ENCODE measurements at regions not wholly inside any gene's neighbourhood (a gene's known extent, or its start where the extent isn't known, plus 50 kb on each side); places are given as distances from the start of the nearest gene placed in this dataset.

DNA sequence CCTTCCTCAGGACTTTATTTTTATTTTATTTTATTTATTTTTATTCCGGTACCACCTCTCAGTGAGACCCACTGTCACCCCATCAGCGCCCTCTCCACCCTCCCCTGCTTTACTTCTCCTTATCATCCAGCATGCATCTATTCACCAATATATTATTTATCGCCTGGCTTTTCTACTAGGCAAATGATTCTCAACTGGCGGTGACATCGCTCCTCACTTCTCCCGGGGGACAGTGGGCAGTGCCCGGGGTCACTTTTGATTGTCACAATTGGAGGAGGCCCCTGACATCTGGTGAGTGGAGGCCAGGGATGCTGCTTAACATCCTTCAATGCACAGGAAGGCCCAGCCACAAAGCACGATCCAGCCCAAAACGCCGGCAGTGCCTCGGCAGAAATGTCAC is 138.7 kb downstream of the ETS2 start:
- no peak for TF ChIP-seq POLR2A (IDR thresholded peaks at IDR 0.05)
- TF ChIP-seq, protein P1, sequence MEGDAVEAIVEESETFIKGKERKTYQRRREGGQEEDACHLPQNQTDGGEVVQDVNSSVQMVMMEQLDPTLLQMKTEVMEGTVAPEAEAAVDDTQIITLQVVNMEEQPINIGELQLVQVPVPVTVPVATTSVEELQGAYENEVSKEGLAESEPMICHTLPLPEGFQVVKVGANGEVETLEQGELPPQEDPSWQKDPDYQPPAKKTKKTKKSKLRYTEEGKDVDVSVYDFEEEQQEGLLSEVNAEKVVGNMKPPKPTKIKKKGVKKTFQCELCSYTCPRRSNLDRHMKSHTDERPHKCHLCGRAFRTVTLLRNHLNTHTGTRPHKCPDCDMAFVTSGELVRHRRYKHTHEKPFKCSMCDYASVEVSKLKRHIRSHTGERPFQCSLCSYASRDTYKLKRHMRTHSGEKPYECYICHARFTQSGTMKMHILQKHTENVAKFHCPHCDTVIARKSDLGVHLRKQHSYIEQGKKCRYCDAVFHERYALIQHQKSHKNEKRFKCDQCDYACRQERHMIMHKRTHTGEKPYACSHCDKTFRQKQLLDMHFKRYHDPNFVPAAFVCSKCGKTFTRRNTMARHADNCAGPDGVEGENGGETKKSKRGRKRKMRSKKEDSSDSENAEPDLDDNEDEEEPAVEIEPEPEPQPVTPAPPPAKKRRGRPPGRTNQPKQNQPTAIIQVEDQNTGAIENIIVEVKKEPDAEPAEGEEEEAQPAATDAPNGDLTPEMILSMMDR (IDR thresholded peaks at IDR 0.05), result no peak

Measured in lower leg skin (tissue), 3 donors.